ENCODE measurements at regions not wholly inside any gene's neighbourhood (a gene's known extent, or its start where the extent isn't known, plus 50 kb on each side); places are given as distances from the start of the nearest gene placed in this dataset.

DNA sequence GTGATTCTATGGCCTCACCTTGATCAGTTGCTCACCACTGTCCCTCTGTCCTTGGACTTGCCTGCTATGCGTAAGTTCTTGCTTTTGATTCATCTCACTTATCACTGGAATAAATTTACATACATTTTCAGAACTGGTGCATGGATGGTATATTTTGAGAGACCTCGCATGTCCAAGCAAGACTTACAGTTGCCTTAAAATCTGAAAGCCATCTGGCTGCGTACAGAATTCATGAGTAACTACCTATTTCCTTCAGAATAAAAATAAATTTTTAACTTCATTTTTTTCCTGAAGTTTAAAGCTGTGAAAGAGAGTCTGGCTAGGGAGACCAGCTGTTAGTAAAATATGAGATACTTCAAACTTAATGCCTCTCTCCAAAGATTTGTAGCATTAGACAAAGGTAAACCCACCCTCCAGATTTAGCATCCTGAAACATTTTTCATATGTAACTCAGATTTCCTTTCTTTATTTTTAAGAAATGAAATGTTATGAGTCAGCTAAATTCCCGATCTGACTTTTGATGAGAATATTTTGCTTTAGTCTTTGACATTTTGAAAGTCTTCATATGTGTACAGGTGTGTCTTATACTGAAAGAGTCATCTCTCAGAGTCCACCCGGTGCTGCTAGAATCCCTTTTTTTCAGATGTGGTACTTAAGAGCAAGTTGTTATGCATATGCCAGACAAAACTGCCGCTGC, 136.4 kb upstream of the CELF2 start:
- DNase-seq = no peak

DNA sequence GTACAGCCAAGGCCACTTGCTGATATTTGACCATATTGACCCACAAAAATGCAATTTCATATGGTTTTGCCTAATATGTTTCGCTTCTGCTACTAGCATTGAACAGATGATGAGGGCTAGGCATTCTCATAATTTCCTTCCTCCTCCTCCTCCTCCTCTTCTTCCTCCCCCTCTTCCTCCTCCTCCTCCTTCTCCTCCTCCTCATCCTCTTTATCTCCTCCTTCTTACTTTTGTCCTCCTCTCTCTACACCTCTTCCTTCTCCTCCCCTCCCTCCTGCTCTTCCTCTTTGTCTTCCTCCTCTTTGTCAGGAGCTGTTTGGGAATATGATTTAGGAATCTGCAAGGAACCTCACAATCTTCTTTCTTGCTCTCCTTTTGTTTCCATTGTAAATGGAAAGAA, 133.9 kb upstream of the CELF2 start:
- no peak for DNase-seq

DNA sequence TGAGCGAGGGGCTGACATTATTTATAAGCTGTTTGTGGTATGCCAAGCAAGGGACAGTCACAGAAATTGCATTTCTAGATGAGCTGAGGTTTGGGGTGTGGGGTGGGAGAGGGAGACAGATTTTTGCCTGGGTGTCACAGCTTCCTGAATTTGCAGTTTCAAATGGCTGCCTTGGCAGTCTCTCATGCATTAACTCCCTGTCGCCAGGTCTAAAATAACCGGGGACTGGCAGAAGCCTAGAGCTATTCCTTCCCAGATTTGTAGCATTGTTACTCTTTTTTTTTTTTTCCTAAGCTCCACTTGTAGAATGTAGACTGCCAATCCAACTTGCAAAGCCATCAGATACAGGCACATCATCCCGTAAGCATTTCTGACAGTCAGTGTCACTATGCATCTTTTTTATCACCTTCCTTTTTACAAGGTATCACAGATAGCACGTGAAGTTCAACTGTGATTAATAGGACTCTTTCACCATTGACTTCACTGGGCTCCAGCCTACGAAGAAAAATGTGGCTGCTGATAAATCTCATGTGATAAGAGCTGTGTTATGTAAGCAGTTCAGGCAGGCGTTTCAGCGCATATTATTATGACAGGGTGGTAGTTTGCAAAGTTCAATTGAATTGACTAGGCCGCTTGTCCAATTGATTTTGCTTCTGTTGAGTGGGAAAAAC, 130.7 kb upstream of the CELF2 start:
- DNase-seq = no peak

DNA sequence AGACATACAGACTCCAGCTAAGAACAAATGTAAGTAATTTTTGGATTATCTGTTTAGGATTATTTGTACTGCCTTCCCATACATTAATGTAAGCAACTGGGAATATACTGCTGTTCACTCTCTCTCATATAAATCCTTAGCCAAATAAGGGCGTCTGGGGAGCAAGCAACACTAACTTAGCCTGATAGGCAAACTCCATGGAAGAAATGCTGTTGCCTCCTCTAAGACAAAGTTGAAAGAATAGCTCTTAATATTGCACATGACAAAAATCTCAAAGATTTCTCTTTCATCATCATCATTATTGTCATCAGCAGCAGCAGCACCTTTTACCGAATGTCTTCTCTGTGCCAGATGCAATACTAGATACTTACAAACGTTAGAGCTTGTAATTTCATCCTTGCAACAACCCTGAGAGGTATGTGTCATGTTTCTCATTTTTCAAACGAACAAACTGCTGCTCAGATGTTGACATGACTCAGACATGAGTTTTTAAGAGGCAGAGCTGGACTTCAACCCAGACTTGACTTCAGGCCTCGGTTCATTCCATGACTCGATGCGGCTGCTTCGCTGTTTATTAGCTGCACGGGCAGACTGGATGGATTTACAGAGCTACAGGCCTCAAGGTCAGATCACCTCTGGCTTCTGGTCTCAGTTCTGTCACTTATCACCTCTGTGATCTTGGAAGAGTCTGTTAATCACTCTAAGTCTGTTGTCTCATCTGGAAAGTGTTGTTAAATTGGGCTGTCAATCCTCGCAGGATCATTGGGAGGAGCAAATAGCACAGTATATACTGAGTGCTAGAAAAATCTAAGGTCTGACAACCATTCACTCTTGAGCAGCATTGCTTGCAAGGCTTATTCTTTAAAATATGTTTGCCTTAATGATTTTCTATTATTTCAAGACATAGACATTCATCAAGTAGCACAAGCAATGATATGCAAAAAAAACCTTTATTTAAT, 126.3 kb upstream of the CELF2 start:
- DNase-seq = no peak

DNA sequence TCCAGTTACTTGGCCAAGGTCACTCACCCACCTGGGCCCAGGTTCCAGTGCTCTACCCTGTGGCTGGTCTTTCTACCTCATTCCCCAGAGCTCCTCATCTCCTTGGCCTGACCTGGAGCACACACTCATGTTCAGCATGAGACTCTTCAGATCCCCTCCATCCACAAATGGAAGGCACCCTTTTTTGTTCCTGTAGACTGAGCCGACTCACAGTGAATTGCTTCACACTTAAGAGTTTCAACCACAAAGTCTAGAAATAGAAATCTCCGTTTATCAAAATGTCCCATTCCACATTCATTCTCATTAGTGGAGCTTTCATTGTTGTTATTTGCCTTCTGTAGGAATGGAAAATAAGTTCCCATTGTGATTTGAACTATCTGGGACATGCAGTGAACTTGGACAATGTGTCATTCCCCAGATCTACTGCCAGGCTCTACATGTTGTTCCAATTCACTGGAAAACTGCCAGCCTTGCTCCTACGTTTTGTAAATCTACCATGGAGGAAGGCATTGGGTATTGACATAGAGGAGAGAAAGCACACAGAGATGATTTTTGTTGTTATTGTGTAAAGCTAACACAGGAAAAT, 125.3 kb upstream of the CELF2 start:
- DNase-seq = no peak

DNA sequence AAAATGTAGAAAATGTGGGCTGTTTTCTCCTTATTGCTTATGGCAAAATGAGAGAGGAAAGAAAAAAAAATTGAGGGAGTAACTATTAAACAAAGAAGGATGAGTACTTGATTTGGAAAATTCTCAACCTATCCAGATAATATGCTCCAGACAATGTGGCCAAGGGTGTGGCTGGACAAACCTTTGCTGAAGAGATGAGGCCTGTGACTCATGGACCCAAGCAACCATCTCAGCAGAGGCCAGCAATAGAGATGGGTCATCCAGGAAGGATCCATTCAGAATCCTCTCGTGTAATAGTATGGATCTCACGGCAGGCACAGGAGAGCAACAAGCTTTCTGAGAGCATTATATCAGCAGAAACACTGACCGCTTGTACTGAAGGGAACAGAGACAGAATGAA, 120.3 kb upstream of the CELF2 start:
- DNase-seq = no peak

DNA sequence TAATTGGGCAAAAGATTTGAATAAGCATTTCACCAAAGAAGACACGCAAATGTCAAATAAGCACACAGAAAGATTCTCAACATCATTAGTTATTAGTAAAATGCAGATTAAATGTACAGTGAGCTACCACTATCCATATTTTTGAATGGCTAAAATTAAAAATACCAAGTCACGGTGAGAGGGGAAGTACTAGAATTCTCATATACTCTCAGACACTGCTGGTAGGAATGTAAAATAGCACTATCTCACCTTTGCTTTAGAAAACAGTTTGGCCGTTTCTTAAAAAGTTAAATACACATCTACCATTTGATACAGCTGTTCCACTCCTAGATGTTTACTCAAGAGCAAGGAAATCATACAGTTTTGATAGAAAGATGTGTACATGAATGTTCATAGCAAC, 115.8 kb upstream of the CELF2 start:
- DNase-seq = no peak

DNA sequence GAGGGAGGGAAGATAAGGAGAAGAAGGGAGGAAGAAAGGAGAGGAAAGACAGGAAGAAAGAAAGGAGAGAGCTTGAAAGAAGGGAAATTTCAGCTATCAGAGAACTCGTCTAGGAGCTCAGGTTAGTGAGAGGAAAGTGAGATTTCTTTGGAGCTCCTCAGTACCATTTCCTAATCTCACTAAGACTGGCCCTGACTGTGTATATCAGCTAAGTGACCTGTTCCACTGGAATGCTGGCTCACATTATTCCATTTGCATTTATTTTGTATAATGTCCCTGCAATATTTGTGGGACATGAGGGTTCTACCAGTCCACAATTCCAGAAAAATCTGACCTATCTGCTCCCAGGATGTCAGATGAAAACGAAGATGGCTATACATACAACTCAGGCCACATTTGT, 114.7 kb upstream of the CELF2 start:
- no peak for DNase-seq

DNA sequence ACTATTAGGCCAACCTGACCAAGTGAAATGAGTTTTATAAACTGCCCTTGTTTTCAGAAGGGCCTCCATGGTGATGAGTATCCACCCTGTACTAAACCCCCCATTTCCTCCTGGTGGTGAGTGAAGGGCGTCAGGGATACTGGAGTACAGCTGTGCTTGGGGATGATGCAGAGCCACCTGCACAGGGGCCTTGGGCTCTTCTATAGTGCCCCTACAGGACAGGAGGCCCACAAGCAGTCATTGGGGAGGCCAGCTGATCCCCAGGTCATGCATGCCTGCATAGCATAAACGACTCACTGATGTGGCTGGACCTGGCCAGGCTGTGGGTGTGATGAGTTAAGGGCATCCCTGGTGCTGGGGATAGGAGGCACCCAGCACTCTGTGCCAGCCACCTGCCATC, 114.1 kb upstream of the CELF2 start:
- DNase-seq = no peak

DNA sequence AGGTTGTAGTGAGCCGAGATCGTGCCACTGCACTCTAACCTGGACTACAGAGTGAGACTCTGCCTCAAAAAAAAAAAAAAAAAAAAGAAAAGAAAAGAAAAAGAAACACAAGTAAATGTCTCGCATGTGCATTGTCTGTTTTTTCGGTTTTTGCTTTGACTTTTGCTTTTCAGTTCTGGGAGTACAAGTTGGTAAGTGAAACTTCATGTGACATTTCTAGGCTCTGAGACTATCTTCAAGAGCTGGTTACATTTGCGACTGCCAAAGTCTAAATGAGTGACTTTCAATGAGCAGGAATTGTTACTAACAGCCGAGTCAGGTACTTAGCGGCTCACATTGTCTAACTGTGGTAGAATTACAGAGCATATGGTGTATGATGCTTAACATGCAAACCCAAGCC, 107.0 kb upstream of the CELF2 start:
- no peak for DNase-seq

DNA sequence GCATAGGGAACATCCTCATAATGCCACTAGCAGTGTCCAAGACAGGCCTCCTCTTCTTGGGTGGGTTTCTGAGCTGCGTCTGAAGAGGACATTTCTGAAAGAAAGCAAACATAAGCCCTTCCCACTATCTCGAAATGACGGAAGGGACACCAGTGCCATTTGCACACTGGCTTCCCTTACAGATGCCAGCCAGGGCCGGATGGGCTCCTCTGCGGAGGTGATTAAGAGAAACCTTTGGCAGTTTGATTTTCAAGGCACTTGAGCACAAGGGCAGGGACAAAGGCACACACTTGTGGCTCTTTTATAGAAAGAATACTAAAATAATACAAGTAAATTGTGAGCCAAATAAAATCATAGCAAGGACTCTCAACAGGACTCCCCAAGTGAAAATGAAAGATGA, 106.6 kb upstream of the CELF2 start:
- no peak for DNase-seq

DNA sequence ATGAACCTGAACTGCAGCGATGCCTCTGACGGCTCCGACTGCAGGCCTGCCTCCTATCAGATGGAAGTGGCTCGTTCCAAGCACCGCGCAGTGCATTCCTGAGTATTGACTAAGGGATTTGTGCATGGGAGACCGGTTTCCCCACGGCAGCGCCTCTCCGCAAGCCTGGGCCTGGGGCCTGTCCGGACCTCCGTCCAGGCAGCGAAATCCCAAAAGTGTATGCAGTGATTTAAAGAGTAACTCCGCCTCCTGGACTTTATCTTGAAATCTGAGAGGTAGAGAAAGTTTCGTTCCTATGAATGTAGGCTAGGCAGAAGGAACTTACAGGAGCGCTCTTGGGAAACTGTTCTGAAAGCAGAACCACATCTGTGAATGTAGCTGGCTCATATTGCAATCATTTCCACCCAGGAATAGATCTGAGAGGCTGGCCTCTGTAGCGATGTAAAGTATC, 106.2 kb upstream of the CELF2 start:
- DNase-seq = no peak

DNA sequence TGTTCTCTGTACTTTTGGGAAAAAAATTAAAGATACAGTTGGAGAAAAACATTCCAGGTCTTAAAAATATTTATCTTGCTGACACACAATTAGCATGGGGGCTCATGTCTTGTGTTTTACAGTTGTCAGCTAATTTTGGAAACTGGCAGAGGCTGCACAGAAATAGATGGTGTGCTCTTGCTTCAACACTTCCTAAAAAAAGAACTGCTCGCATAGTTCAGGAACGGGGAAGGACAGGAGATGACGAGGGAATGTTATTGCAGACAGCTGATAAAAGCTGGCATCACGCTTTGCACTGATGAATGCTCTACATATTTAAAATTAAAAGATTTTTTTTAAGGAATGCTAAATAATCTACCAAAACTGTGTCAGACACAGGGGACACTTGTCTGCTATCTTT, 103.5 kb upstream of the CELF2 start:
- DNase-seq = no peak

DNA sequence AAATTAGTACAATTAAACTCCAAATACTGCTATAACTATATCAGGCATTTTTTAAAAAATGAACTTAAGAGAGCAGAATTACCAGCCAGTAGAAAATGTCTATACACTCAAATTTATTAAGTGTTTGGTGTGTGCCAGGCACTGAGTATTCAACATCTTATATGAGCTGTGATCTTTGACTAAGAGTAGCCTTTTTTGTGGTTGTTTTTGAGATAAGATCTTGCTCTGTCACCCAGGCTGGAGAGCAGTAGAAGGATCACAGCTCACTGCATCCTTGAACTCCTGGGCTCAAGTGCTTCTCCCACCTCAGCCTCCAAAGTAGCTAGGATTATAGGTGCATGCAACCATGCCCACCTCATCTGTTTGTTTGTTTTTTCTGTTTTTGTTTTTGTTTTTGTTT, 102.5 kb upstream of the CELF2 start:
- no peak for DNase-seq

DNA sequence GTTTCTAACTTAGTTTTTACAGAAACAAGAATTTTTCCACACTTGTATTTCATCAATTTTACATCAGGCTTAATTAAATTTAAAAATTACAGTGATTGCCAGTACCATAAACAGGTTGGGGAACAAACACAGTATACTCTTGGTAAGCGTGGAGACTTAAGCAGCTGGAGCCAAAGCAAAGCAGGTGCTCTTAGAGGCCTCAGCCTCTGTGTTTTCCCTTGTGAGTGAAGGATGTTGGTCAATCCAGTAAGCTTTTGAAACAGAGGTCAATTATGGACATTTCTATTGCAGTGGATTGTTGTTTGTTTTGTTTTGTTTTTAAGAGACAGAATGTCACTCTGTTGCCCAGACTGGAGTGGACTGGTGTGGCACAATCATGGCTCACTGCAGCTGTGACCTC, 100.6 kb upstream of the CELF2 start:
- DNase-seq = no peak

DNA sequence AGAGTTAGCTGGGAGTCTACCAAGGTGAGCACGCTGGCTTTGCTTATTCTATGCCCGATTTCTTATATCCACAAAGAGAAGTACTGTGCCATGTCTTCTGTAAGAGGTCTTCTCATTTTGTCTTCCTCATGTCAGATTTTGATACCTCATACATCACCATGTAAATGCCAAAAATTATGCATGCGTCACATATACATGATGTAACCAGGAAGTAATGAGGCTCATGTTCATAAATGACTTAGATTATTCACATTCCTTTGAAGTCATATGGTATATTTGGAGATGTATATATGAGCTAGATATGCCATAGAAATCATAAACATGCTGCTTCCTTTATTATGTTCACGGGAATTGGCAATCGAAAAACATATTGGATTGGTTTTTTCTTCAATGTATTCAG, 97.7 kb upstream of the CELF2 start:
- no peak for DNase-seq

DNA sequence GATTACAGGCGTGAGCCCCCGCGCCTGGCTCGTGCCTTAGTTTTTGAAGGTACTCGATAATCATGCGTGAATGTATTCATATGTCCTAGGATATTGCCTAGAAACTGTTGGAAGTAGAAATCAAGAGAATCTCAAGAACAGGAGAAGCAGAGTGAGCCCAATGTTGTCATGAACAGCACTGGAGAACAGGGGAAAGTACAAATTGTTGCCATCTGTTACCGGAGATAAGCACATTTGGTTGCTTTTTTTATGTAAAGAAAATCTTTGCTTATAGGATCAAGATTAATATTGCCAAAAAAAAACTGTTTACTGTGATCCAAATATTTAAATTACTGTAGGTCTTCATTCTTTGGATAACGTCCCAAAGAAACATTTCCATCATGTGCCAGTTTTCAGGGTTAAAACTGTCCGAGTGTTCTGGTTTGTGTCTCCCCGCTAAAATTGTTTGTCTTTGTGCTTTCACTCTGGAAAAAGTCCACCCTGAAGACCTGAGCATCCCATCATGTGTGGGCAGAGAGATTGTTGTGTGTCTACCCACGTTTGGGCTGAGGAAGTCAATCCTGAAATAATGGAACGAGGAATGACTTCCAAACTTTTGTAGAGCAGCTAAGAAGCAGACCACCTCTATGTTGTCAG, 95.7 kb upstream of the CELF2 start:
- DNase-seq = no peak

DNA sequence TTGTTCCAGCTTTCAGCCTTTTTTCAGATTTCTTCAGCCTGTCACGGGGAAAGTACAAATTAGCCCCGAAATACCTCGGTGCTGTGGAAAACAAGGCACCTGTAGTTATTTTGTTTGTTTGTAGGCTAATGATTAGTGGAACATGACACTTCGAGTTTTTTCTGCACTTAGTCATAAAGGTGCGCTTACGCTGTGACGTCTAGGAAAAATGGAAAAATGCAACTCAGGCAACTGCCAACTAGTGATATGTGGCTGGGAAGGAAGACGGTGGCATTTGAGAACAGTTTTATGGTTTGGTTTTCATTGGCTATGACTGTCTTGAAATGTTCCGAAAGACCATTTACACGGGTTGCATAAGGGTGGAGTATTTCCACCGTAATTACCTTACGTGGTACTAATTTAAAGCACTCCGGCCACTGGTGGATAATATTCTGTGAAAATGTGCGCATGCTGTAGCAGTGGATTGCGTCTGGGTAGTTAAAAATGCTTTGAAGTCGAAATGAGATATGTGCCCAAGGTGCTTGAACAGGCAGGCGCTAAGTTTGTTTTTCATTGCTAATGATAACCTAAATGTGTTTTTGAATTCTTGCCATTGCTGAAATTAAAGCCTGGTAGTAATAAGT, 94.5 kb upstream of the CELF2 start:
- DNase-seq = no peak

DNA sequence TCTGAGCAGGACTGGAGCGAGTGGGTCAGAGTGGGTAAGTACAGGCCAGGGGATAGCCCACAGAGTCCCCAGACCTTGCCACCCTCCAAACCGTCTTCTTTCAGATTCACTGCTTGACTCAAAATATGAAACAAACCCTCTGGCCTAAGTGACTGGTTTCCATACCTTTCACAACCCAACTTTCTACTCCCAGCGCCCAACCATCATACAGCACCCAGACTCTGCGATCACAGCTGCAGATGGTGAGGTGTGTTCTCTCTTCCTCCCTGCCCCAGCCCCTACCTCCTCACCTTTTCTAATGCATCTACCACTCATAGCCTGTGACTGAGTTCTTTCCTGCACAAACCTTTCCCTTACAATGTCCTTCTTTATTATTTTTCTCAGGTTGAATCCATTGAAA, 92.0 kb upstream of the CELF2 start:
- no peak for DNase-seq

DNA sequence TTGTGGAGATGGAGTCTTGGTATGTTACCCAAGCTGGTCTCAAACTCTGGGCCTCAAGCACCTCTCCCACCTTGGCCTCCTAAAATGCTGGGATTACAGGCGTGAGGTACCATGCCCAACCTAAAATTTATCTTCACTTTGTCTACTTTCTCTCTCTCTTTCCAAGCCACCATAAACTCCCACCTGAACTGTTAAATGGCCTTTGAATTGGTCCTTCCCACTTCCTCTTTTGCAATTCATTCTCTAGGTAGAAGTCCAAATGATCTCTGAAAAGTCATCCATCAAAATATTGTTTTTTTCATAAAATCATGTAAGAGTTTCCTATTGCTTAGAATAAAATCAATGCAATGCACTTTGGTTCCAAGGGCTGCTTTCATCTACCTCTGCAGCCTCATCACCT, 90.1 kb upstream of the CELF2 start:
- DNase-seq = no peak

DNA sequence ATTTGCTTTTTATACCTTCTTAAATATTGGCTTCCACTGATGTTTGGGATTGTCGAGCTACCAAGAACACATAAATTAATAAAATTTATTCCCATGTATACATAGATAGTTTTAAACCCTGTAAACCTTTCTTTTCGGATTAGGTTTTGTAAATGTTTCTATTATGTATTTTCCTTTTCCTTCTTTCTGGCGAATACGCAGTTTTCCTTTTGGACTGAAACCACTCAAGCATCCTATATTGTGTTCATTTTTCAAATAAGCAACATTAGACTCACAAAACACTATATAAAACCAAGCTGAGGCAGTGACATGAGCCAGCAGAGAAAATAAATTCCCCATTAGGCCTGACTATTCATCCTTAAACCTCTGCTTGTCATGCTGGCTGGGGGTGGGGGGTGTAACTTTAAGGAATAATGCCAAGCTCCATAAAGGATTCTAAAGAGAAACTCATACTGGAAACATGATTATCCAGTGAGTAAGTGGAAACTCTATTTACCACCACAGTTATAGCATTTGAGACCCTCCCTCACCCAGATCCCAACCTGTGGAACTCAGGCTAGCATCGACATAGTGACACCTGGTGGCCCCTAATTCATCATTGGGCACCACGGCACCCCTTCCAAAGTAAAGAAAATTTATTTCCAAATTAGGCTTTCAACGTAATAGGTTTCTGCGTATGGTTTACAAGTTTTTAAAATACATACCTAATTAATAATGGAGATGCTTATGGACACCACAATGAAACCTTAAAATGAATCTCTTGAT, 86.5 kb upstream of the CELF2 start:
- no peak for DNase-seq

DNA sequence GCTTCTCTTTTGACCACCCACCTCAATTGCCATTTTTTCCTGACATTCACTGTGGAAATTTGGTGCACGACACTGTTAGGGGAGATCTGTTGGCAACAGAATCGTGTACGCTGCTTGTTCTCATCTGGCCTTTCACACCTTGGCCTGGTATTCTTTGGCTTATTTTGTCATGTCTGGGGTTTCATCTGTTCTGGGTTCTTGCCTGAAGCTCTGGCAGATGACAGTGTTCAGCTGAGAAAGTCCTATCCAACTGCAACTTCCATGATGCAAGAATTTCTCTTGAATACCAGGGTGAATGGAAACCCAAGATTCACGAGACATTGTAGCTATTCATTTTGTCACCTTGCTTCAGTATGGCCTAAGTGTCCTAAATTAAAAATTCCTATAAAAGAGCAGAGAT, 82.6 kb upstream of the CELF2 start:
- no peak for DNase-seq
